SK-N-SH (cell line): ENCODE measurements at regions not wholly inside any gene's neighbourhood (a gene's known extent, or its start where the extent isn't known, plus 50 kb on each side); places are given as distances from the start of the nearest gene placed in this dataset.

ENCODE experiments used
- EP300 ChIP-seq, 2 experiments: IDR thresholded peaks; 2 replicates each; pipeline versions ENCODE4 v1.4.0 to v1.6.1; 2012; ENCODE audit warnings: borderline replicate concordance in 1 of 2, low read depth in 1 of 2, low read length in 1 of 2
- TAF1 ChIP-seq: IDR thresholded peaks from 2 replicates; pipeline ENCODE4 v1.6.1; 2012; ENCODE audit warnings: low read depth, mild to moderate bottlenecking, low read length, moderate library complexity, borderline replicate concordance
- USF1 ChIP-seq: IDR thresholded peaks from 2 replicates; pipeline ENCODE4 v1.4.0; 2012; ENCODE audit warnings: low read depth, borderline replicate concordance
- YY1 ChIP-seq: IDR thresholded peaks from 2 replicates; pipeline ENCODE4 v1.4.0; 2012; ENCODE audit warnings: low read depth, mild to moderate bottlenecking

- TF ChIP-seq YY1: no peak
- TF ChIP-seq EP300 (IDR thresholded peaks at IDR 0.05; ENCODE audit: borderline replicate concordance in 1 of 2, low read depth in 1 of 2, low read length in 1 of 2): no peak
- no peak for TF ChIP-seq USF1
- TF ChIP-seq TAF1: no peak
These were observed 174.5 kb downstream of the KTN1 start for GRCh38 chr14:55754471-55754870.
